ENCODE measurements at regions not wholly inside any gene's neighbourhood (a gene's known extent, or its start where the extent isn't known, plus 50 kb on each side); places are given as distances from the start of the nearest gene placed in this dataset.

DNA sequence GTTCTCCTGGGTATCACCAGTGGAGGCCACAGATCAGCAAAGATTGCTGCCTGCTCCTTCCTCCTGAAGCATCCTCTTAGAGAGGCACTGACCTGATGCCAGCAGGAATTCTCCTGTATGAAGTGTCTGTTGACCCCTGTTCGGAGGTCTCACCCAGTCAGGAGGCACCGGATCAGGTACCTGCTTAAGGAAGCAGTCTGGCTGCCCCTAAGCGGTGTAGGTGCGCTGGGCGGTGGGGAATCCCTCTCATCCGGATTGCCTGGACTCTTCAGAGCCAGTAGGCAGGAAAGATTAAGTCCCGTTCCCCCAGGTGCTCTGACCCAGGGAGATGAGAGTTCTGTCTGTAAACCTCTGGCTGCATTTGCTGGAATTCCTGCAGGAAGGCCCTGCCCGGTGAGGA is 455.2 kb downstream of the CCDC91 start:
- no peak overlapping the region for H2BK120ac ChIP-seq (ENCODE audit: low read depth, low read length, poor library complexity, severe bottlenecking)
- H3K4me1 ChIP-seq (ENCODE audit: insufficient read depth, low read length), result peaks cover 3% of the 10 kb centered on the region; the same call in 1 of the 2 replicates
- no peak overlapping the region for H2BK15ac ChIP-seq (ENCODE audit: low read depth, low read length)
- no peak overlapping the region for H2AFZ ChIP-seq (ENCODE audit: low read length)
- TF ChIP-seq, protein P1, sequence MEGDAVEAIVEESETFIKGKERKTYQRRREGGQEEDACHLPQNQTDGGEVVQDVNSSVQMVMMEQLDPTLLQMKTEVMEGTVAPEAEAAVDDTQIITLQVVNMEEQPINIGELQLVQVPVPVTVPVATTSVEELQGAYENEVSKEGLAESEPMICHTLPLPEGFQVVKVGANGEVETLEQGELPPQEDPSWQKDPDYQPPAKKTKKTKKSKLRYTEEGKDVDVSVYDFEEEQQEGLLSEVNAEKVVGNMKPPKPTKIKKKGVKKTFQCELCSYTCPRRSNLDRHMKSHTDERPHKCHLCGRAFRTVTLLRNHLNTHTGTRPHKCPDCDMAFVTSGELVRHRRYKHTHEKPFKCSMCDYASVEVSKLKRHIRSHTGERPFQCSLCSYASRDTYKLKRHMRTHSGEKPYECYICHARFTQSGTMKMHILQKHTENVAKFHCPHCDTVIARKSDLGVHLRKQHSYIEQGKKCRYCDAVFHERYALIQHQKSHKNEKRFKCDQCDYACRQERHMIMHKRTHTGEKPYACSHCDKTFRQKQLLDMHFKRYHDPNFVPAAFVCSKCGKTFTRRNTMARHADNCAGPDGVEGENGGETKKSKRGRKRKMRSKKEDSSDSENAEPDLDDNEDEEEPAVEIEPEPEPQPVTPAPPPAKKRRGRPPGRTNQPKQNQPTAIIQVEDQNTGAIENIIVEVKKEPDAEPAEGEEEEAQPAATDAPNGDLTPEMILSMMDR (conservative IDR thresholded peaks at IDR 0.05), result no peak
- Mint-ChIP-seq H3K36me3 (ENCODE audit: insufficient read depth in 1 of 3, low read depth in 3 of 3) (peaks cover 0 to 1% (median 0%) of the 10 kb centered on the region in 3 experiments; a peak in 2 of 7 replicates), H3K4me3 (no peak overlapping the region), H3K27ac (no peak overlapping the region), H3K4me1 (peaks cover 9 to 15% of the 10 kb centered on the region in 2 experiments), H3K9me3 (no peaks in the 10 kb centered on the region), H3K27me3 (ENCODE audit: low read depth) (no peaks in the 10 kb centered on the region; the same call in 1 of the 2 replicates)
- no peak overlapping the region for H3K4ac ChIP-seq (ENCODE audit: low read depth, low read length)
- DNase-seq, result no peak
- H3K14ac ChIP-seq (ENCODE audit: insufficient read depth, low read length), result no peak overlapping the region; the same call in 1 of the 2 replicates
- no peaks in the 10 kb centered on the region for H3K79me2 ChIP-seq (ENCODE audit: insufficient read depth, low read length)
- no peak overlapping the region for H3K18ac ChIP-seq (ENCODE audit: insufficient read length, low read depth, low read length)
- H3K4me2 ChIP-seq (ENCODE audit: insufficient read depth, insufficient read length, low read length), result no peak overlapping the region
- no peak overlapping the region for H4K8ac ChIP-seq (replicated peaks; ENCODE audit: insufficient read length, low read depth, low read length)
- H3K56ac ChIP-seq (ENCODE audit: insufficient read length, low read depth, low read length), result no peak overlapping the region
- no peaks in the 10 kb centered on the region for H3K9me3 ChIP-seq (ENCODE audit: control insufficient read depth, low read depth, low read length)
- H4K20me1 ChIP-seq (ENCODE audit: control insufficient read depth, insufficient read depth, insufficient read length), result no peaks in the 10 kb centered on the region
- no CpG with 5 or more reads among the region's 8 CpGs for WGBS (ENCODE audit: extremely low coverage, insufficient read length, low lambda C conversion rate)
- H2BK5ac ChIP-seq (ENCODE audit: insufficient read length, low read length), result no peak overlapping the region
- H3K23me2 ChIP-seq (ENCODE audit: insufficient read length, low read depth, low read length, poor library complexity, severe bottlenecking), result no peaks in the 10 kb centered on the region
- H2BK20ac ChIP-seq (ENCODE audit: low read depth, low read length, poor library complexity, severe bottlenecking), result no peak overlapping the region
- H2AK5ac ChIP-seq (ENCODE audit: insufficient read length, low read length), result no peak overlapping the region
- no peak overlapping the region for H3T11ph ChIP-seq (ENCODE audit: low read length)
- H3K9ac ChIP-seq (ENCODE audit: extremely low read depth, insufficient read length, low read length), result no peak overlapping the region
- no peak overlapping the region for H4K5ac ChIP-seq (ENCODE audit: insufficient read length, low read depth, low read length)
- H3K27me3 ChIP-seq (ENCODE audit: insufficient read depth, low read length), result no peaks in the 10 kb centered on the region
- no peak overlapping the region for H3K27ac ChIP-seq (ENCODE audit: insufficient read length, low read depth, low read length)
- H3K23ac ChIP-seq (ENCODE audit: insufficient read length, low read depth, low read length), result no peak overlapping the region
- H2BK12ac ChIP-seq (ENCODE audit: insufficient read length, low read depth, low read length), result no peak overlapping the region
- H3K79me1 ChIP-seq (ENCODE audit: insufficient read depth, low read depth, low read length, poor library complexity, severe bottlenecking), result no peaks in the 10 kb centered on the region
- no peak overlapping the region for H4K91ac ChIP-seq (ENCODE audit: insufficient read length, low read depth, low read length)

All from H9 (cell line).